SK-N-SH (cell line): ENCODE measurements at regions not wholly inside any gene's neighbourhood (a gene's known extent, or its start where the extent isn't known, plus 50 kb on each side); places are given as distances from the start of the nearest gene placed in this dataset.

ENCODE experiments used
- CTCF ChIA-PET: fragments of 300-600, 350-600 bp; formaldehyde crosslinking; extraction: SDS; loops from one replicate; lab custom pipeline; 2021; lab: Yijun Ruan, JAX
- POLR2A ChIA-PET: fragments of 350-600 bp; sonication (Branson Sonifier 250); formaldehyde crosslinking; extraction: SDS; loops from one replicate; lab custom pipeline; 2020; ENCODE audit warnings: antibody characterized with exemption, inconsistent platforms; lab: Yijun Ruan, JAX
- DNase-seq: peaks from one replicate; pipeline ENCODE4 v3.0.0; 2012
- H2AFZ ChIP-seq: fragments of 200-600 bp; sonication (generic); 2 replicates; pipeline ENCODE4 v1.8.1; 2016; ENCODE audit warnings: antibody characterized with exemption, mild to moderate bottlenecking, low read depth
- H3F3A ChIP-seq: fragments of 200-600 bp; sonication (generic); replicated peaks from 2 replicates; pipeline ENCODE3; 2016; ENCODE audit warnings: antibody characterized with exemption, mild to moderate bottlenecking; ENCODE audit not compliant: insufficient read depth
- H3K27ac ChIP-seq, 2 experiments: fragments of 200-500 bp in 1 of 2; fragments of 200-600 bp in 1 of 2; sonication (Bioruptor generic) in 1 of 2; sonication (generic), shearing (Covaris generic) in 1 of 2; 2 replicates each; pipeline versions ENCODE4 v1.5.1 to v1.6.1; 2014 to 2016; ENCODE audit warnings: low read depth in 2 of 2, inconsistent platforms in 1 of 2, low read length in 1 of 2, mild to moderate bottlenecking in 1 of 2, mixed read lengths in 1 of 2
- H3K27me3 ChIP-seq: fragments of 200-600 bp; sonication (generic), shearing (Covaris generic); 2 replicates; pipeline ENCODE4 v1.6.1; 2016; ENCODE audit warnings: mixed run types; ENCODE audit not compliant: insufficient read depth
- H3K36me3 ChIP-seq, 2 experiments: fragments of 200-500 bp in 1 of 2; fragments of 200-600 bp in 1 of 2; sonication (Bioruptor generic) in 1 of 2; sonication (generic) in 1 of 2; replicated peaks in 1 of 2; 2 replicates each; pipeline versions ENCODE3 to v1.5.1; 2014 to 2016; ENCODE audit warnings: low read length in 1 of 2, mild to moderate bottlenecking in 1 of 2; ENCODE audit not compliant: insufficient read depth in 2 of 2, control insufficient read depth in 1 of 2
- H3K4me1 ChIP-seq, 2 experiments: fragments of 200-500 bp in 1 of 2; fragments of 200-600 bp in 1 of 2; sonication (Bioruptor generic) in 1 of 2; sonication (generic), shearing (Covaris generic) in 1 of 2; 2 replicates each; pipeline versions ENCODE4 v1.5.1 to v1.6.1; 2014 to 2016; ENCODE audit warnings: low read depth in 1 of 2, low read length in 1 of 2, mixed run types in 1 of 2; ENCODE audit not compliant: insufficient read depth in 2 of 2, control insufficient read depth in 1 of 2
- H3K4me2 ChIP-seq: fragments of 200-600 bp; sonication (generic), shearing (Covaris generic); 2 replicates; pipeline ENCODE4 v1.6.1; 2017; ENCODE audit warnings: mixed run types
- H3K4me3 ChIP-seq, 2 experiments: fragments of 200-500 bp in 1 of 2; fragments of 200-600 bp in 1 of 2; sonication (Bioruptor generic) in 1 of 2; sonication (generic), shearing (Covaris generic) in 1 of 2; 2 replicates each; pipeline versions ENCODE4 v1.5.1 to v1.8.1; 2014 to 2016; ENCODE audit warnings: low read depth in 2 of 2, inconsistent platforms in 1 of 2, low read length in 1 of 2, mild to moderate bottlenecking in 1 of 2, mixed read lengths in 1 of 2, moderate library complexity in 1 of 2
- H3K79me2 ChIP-seq: fragments of 200-600 bp; sonication (generic); 2 replicates; pipeline ENCODE4 v1.8.1; 2017; ENCODE audit warnings: mild to moderate bottlenecking; ENCODE audit not compliant: insufficient read depth
- H3K9ac ChIP-seq: fragments of 200-600 bp; sonication (generic); 2 replicates; pipeline ENCODE4 v1.6.1; 2017; ENCODE audit warnings: mixed run types
- H3K9me2 ChIP-seq: fragments of 200-600 bp; sonication (generic); 2 replicates; pipeline ENCODE4 v1.6.1; 2017; ENCODE audit warnings: mixed run types
- H3K9me3 ChIP-seq: fragments of 200-600 bp; sonication (generic); 2 replicates; pipeline ENCODE4 v1.6.1; 2017; ENCODE audit warnings: mixed run types, mild to moderate bottlenecking, moderate library complexity
- H4K20me1 ChIP-seq: fragments of 200-600 bp; sonication (generic); 2 replicates; pipeline ENCODE4 v1.6.1; 2017; ENCODE audit warnings: mild to moderate bottlenecking, mixed run types; ENCODE audit not compliant: insufficient read depth
- CHD2 ChIP-seq: fragments of 150-350 bp; IDR thresholded peaks from 2 replicates; pipeline ENCODE4 v1.6.1; 2018; ENCODE audit warnings: low read length; ENCODE audit not compliant: partially characterized antibody
- ELF1 ChIP-seq: IDR thresholded peaks from 2 replicates; pipeline ENCODE4 v1.4.0; 2012
- EZH2phosphoT487 ChIP-seq: fragments of 200-600 bp; sonication (generic); IDR thresholded peaks from 2 replicates; pipeline ENCODE4 v1.6.1; 2017; ENCODE audit warnings: low read depth, mixed run types, mild to moderate bottlenecking, antibody characterized with exemption, moderate library complexity, borderline replicate concordance
- FOXM1 ChIP-seq: IDR thresholded peaks from 2 replicates; pipeline ENCODE4 v1.4.0; 2012; ENCODE audit warnings: low read depth, mild to moderate bottlenecking
- IRF3 ChIP-seq: fragments of 150-350 bp; IDR thresholded peaks from 2 replicates; pipeline ENCODE4 v1.6.1; 2016; ENCODE audit warnings: mild to moderate bottlenecking, low read depth, low read length
- JUND ChIP-seq: IDR thresholded peaks from 2 replicates; pipeline ENCODE4 v1.4.0; 2012
- MEF2A ChIP-seq: IDR thresholded peaks from 2 replicates; pipeline ENCODE4 v1.4.0; 2012; ENCODE audit warnings: low read depth, borderline replicate concordance
- NFIC ChIP-seq: IDR thresholded peaks from 2 replicates; pipeline ENCODE4 v1.4.0; 2012; ENCODE audit warnings: borderline replicate concordance
- NRF1 ChIP-seq: IDR thresholded peaks from 2 replicates; pipeline ENCODE4 v1.6.1; 2012; ENCODE audit warnings: low read depth, mild to moderate bottlenecking, low read length
- RXRA ChIP-seq: IDR thresholded peaks from 2 replicates; pipeline ENCODE4 v1.4.0; 2012; ENCODE audit warnings: low read depth, mild to moderate bottlenecking, borderline replicate concordance
- SIN3A ChIP-seq: IDR thresholded peaks from 2 replicates; pipeline ENCODE4 v1.6.1; 2012; ENCODE audit warnings: low read depth, mild to moderate bottlenecking, low read length, moderate library complexity, borderline replicate concordance
- SMC3 ChIP-seq: IDR thresholded peaks from 2 replicates; pipeline ENCODE4 v1.6.1; 2012; ENCODE audit warnings: low read depth, low read length, improper control_type of control experiment
- TEAD4 ChIP-seq: IDR thresholded peaks from 2 replicates; pipeline ENCODE4 v1.4.0; 2012; ENCODE audit warnings: mild to moderate bottlenecking, borderline replicate concordance; ENCODE audit not compliant: insufficient read depth
- WGBS: methylation state at CpG from one replicate; pipeline ENCODE4 v1.1.6; 2017; ENCODE audit warnings: low lambda C conversion rate; 5-methylcytosine and 5-hydroxymethylcytosine counted together
- TF ChIP-seq, protein P1 (sequence below): IDR thresholded peaks from 2 replicates; pipeline ENCODE4 v1.4.0; 2012; ENCODE audit warnings: low read depth

DNA sequence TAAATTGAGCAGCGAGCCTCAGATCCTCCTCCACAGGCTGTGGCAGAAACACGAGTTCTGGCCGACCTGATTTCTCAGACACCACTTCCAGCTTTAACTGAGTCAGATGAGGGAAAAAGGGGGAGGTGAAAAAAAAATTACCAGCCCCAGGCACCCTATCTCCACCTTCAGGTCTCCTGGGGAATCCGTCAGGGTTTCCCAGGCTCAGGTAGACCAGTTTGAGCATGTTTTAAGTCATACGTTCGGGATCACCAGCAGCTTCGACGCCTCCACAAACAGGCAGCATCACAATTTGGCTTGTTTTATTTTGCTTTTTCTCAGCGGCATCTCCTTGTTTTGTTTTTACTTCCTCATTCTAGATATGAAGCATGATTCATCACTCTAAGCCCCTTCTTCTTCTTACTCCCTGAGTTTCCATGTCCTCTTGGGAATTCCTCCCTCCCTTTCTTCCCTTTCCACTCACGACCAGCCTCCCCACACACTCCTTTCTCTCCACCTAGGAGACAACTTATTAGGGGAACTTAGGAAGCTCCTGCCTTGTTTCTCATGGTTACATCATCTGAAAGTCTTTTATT, 190.1 kb downstream of the ZNF621 start:
- 44% methylated on average over 10 of the region's 10 CpGs for WGBS
- H3K9me3 ChIP-seq: no peaks in the 10 kb centered on the region
- ChIA-PET POLR2A (no interaction called here), CTCF (no interaction called here)
- no peak overlapping the region for H3K4me2 ChIP-seq
- H3K79me2 ChIP-seq: no peaks in the 10 kb centered on the region
- H3K27me3 ChIP-seq: no peaks in the 10 kb centered on the region
- no peaks in the 10 kb centered on the region; a peak in 1 of 4 replicates for H3K4me1 ChIP-seq
- no peak overlapping the region for H2AFZ ChIP-seq
- H3K4me3 ChIP-seq: no peak overlapping the region
- H3K9ac ChIP-seq: no peak overlapping the region
- H3K27ac ChIP-seq: no peak overlapping the region
- no peaks in the 10 kb centered on the region for H3K9me2 ChIP-seq
- H3F3A ChIP-seq: no peaks in the 10 kb centered on the region
- DNase-seq: no peak
- TF ChIP-seq RXRA (no peak), EZH2phosphoT487 (no peak), ELF1 (no peak), NFIC (no peak), CHD2 (no peak), MEF2A (no peak), IRF3 (no peak), SIN3A (no peak), NRF1 (no peak)
- no peaks in the 10 kb centered on the region for H3K36me3 ChIP-seq
- H4K20me1 ChIP-seq: no peaks in the 10 kb centered on the region

DNA sequence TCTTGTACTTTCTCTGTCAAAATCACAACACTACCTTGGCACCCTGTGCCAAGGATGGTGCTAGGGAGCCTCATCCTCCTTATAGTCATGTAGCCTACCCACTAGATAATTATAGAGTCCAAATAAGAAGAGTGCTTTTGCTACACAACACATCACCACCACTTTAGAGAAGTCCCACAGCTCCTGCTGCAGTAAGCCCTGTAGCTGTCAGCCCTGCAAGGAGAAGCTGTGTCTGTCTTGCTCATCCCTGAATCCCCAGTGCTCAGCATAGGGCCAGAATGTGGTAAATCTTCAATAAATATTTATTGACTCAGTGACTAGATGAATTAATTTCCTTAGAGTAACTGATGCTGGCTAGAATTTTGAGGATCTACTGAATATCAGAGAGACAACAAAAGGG, 190.8 kb downstream of the ZNF621 start:
- Histone ChIP-seq H3K36me3 (no peaks in the 10 kb centered on the region), H3K27me3 (no peaks in the 10 kb centered on the region), H3K9me3 (no peaks in the 10 kb centered on the region), H4K20me1 (no peaks in the 10 kb centered on the region), H2AFZ (no peak overlapping the region), H3K4me2 (no peak overlapping the region), H3K4me3 (no peak overlapping the region), H3K4me1 (peaks cover 0 to 3% of the 10 kb centered on the region in 2 experiments; a peak in 1 of 4 replicates), H3K79me2 (no peaks in the 10 kb centered on the region), H3K9ac (no peak overlapping the region), H3K9me2 (no peaks in the 10 kb centered on the region), H3F3A (no peaks in the 10 kb centered on the region), H3K27ac (no peak overlapping the region)
- no peak for DNase-seq
- CTCF ChIA-PET: interaction anchor here (0.7 kb wide), 2 partner anchors 29 to 777 kb away, joined by 3 read pairs; no protein-coding TSS in a partner anchor
- POLR2A ChIA-PET: no interaction called here
- TF ChIP-seq SMC3 (no peak), NRF1 (no peak)

GRCh38 chr3:40717471-40717870, 192.7 kb downstream of the ZNF621 start:
- Histone ChIP-seq H4K20me1 (no peaks in the 10 kb centered on the region), H3K36me3 (no peaks in the 10 kb centered on the region), H2AFZ (no peak overlapping the region), H3K4me2 (no peak overlapping the region), H3K79me2 (no peaks in the 10 kb centered on the region), H3K4me1 (peaks cover 0 to 11% of the 10 kb centered on the region in 2 experiments; a peak in 1 of 4 replicates), H3K27ac (no peak overlapping the region), H3K27me3 (no peaks in the 10 kb centered on the region), H3K9ac (no peak overlapping the region), H3K9me3 (no peaks in the 10 kb centered on the region), H3K4me3 (no peak overlapping the region), H3F3A (no peaks in the 10 kb centered on the region), H3K9me2 (no peaks in the 10 kb centered on the region)
- POLR2A ChIA-PET: no interaction called here
- TF ChIP-seq CHD2: no peak
- no peak for TF ChIP-seq MEF2A
- no peak for TF ChIP-seq NFIC
- no peak for TF ChIP-seq TEAD4
- TF ChIP-seq, protein P1, sequence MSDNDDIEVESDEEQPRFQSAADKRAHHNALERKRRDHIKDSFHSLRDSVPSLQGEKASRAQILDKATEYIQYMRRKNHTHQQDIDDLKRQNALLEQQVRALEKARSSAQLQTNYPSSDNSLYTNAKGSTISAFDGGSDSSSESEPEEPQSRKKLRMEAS: no peak
- no peak for TF ChIP-seq JUND
- no peak for TF ChIP-seq FOXM1
- no peak for TF ChIP-seq EZH2phosphoT487
- DNase-seq: no peak
- WGBS: 27% methylated on average over 1 of the region's 1 CpG
- CTCF ChIA-PET: no interaction called here
